ENCODE measurements at regions not wholly inside any gene's neighbourhood (a gene's known extent, or its start where the extent isn't known, plus 50 kb on each side); places are given as distances from the start of the nearest gene placed in this dataset.
A peak's percentile ranks its signal among the peaks of the same experiment; 100 is the strongest.

DNA sequence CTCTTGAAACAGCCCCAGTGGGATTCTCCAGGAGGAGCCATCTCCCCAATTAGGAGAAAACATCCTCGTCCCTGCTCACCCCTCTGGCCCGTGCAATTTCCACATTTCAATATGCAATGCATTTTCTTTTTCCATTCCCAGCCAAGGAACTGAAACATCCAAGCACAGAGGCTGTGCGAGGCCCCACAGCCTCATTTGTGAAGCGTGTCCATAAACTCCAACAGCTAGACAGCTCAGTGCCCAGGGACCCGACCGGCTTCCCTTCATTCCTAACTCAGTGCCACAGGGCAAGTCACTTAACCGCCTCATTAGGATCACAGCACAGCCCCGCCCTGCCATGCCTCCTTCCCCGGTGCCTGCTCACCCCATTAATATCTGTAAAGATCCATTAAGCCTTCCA lies 204.2 kb upstream of the IGF1R start:
- Histone ChIP-seq H3K27me3 (ENCODE audit: insufficient read depth, low read depth) (peaks cover 41% of the 10 kb centered on the region), H3K79me2 (ENCODE audit: low read depth) (no peaks in the 10 kb centered on the region), H2AFZ (no peak overlapping the region), H3K27ac (no peak overlapping the region), H3K36me3 (ENCODE audit: low read depth) (no peaks in the 10 kb centered on the region), H3K4me2 (no peak overlapping the region), H3K4me3 (no peak overlapping the region), H3K9me2 (ENCODE audit: insufficient read depth) (no peaks in the 10 kb centered on the region), H3K9me3 (ENCODE audit: insufficient read depth, low read depth) (no peaks in the 10 kb centered on the region), H3K4me1 (replicated peaks; ENCODE audit: insufficient read depth) (peaks cover 15% of the 10 kb centered on the region), H3F3A (ENCODE audit: insufficient read depth, low read depth) (no peaks in the 10 kb centered on the region), H4K20me1 (ENCODE audit: insufficient read depth) (no peaks in the 10 kb centered on the region; the same call in 1 of the 2 replicates)
- TF ChIP-seq EZH2 (IDR thresholded peaks at IDR 0.05; ENCODE audit: low read depth), result no peak
- TF ChIP-seq, protein P1, sequence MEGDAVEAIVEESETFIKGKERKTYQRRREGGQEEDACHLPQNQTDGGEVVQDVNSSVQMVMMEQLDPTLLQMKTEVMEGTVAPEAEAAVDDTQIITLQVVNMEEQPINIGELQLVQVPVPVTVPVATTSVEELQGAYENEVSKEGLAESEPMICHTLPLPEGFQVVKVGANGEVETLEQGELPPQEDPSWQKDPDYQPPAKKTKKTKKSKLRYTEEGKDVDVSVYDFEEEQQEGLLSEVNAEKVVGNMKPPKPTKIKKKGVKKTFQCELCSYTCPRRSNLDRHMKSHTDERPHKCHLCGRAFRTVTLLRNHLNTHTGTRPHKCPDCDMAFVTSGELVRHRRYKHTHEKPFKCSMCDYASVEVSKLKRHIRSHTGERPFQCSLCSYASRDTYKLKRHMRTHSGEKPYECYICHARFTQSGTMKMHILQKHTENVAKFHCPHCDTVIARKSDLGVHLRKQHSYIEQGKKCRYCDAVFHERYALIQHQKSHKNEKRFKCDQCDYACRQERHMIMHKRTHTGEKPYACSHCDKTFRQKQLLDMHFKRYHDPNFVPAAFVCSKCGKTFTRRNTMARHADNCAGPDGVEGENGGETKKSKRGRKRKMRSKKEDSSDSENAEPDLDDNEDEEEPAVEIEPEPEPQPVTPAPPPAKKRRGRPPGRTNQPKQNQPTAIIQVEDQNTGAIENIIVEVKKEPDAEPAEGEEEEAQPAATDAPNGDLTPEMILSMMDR (conservative IDR thresholded peaks at IDR 0.05), result no peak
- ChIA-PET CTCF (interaction anchor here (0.6 to 0.7 kb wide), 2 partner anchors 207 to 539 kb away, joined by 3 read pairs; no protein-coding TSS in a partner anchor), POLR2A (ENCODE audit: unreplicated experiment) (no interaction called here)
- no TSS peak for BruUV-seq (replicated peaks)
- peak; percentile 45 to 55 for DNase-seq
- intact Hi-C loops (cut with micrococcal nuclease; ENCODE audit: unreplicated experiment), result loop anchor here (5.0 kb wide), 2 partner anchors 458 to 613 kb away; no protein-coding TSS in a partner anchor

DNA sequence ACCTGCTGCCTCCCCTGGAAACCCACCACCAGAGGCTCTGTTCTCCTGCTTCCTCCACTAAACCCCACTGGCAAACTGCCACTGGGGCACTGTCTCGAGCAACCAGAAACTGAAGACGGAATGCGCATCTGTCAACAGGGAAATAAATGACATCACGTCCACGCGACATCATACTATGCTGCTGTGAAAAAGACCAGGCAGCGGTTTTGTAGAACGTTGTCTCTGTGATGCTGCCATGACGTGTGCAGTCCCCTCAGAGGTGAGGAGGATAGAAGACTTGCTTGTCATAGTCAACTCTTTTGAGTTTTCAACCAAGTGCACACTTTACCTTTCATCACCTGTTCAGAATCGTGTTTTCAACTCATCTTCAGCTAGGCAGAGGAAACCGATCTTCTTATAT lies 203.0 kb upstream of the IGF1R start:
- no peak for TF ChIP-seq EZH2 (IDR thresholded peaks at IDR 0.05; ENCODE audit: low read depth)
- TF ChIP-seq, protein P1 (conservative IDR thresholded peaks at IDR 0.05), result no peak
- peaks cover 15% of the 10 kb centered on the region for H3K4me1 ChIP-seq (replicated peaks; ENCODE audit: insufficient read depth)
- intact Hi-C loops (cut with micrococcal nuclease; ENCODE audit: unreplicated experiment), result no loop called here
- BruUV-seq (replicated peaks), result no TSS peak
- H3K9me3 ChIP-seq (ENCODE audit: insufficient read depth, low read depth), result no peaks in the 10 kb centered on the region
- H3K9me2 ChIP-seq (ENCODE audit: insufficient read depth), result no peaks in the 10 kb centered on the region
- H3K79me2 ChIP-seq (ENCODE audit: low read depth), result no peaks in the 10 kb centered on the region
- no peak overlapping the region for H2AFZ ChIP-seq
- H3K36me3 ChIP-seq (ENCODE audit: low read depth), result no peaks in the 10 kb centered on the region
- no peak overlapping the region for H3K27ac ChIP-seq
- H3F3A ChIP-seq (ENCODE audit: insufficient read depth, low read depth), result no peaks in the 10 kb centered on the region
- H3K4me3 ChIP-seq, result no peak overlapping the region
- POLR2A ChIA-PET (ENCODE audit: unreplicated experiment), result no interaction called here
- DNase-seq, result no peak
- H3K27me3 ChIP-seq (ENCODE audit: insufficient read depth, low read depth), result peaks cover 53% of the 10 kb centered on the region
- H3K4me2 ChIP-seq, result no peak overlapping the region
- CTCF ChIA-PET, result no interaction called here
- H4K20me1 ChIP-seq (ENCODE audit: insufficient read depth), result no peaks in the 10 kb centered on the region; the same call in 1 of the 2 replicates

DNA sequence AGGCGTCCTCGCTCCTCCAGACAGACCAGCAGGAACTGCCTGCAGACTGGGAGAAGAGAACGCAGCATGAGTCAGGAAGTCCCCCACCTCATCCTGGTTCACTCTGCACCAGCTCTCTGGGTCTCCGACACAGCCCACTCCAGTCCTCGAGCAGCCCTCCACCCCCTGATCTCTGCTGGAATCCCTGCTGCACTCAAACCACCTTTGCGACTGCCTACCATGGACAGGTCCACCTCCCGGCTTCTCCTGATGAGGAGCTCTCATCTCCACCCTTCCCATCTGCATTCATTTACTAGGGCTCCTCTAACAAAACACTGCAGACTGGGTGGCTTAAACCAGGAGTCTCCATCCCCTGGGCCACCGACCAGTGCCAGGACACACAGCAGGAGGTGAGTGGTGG lies 202.3 kb upstream of the IGF1R start:
- H3K4me1 ChIP-seq (replicated peaks; ENCODE audit: insufficient read depth), result peaks cover 15% of the 10 kb centered on the region
- POLR2A ChIA-PET (ENCODE audit: unreplicated experiment), result interaction anchor here (0.6 kb wide), 1 partner anchor 10 kb away, joined by 4 read pairs; no protein-coding TSS in a partner anchor

More for the DNA sequence above, 202.3 kb upstream of the IGF1R start:
- no peak overlapping the region for H3K4me3 ChIP-seq
- no peaks in the 10 kb centered on the region for H3K36me3 ChIP-seq (ENCODE audit: low read depth)
- no peak overlapping the region for H2AFZ ChIP-seq
- H3K9me3 ChIP-seq (ENCODE audit: insufficient read depth, low read depth), result no peaks in the 10 kb centered on the region
- BruUV-seq (replicated peaks), result no TSS peak
- DNase-seq, result no peak
- no peak overlapping the region for H3K27ac ChIP-seq
- peaks cover 60% of the 10 kb centered on the region for H3K27me3 ChIP-seq (ENCODE audit: insufficient read depth, low read depth)
- TF ChIP-seq, protein P1 (conservative IDR thresholded peaks at IDR 0.05), result no peak
- no peak for TF ChIP-seq EZH2 (IDR thresholded peaks at IDR 0.05; ENCODE audit: low read depth)
- H3K79me2 ChIP-seq (ENCODE audit: low read depth), result no peaks in the 10 kb centered on the region
- CTCF ChIA-PET, result no interaction called here
- H3K4me2 ChIP-seq, result no peak overlapping the region
- H3F3A ChIP-seq (ENCODE audit: insufficient read depth, low read depth), result no peaks in the 10 kb centered on the region
- no peaks in the 10 kb centered on the region for H3K9me2 ChIP-seq (ENCODE audit: insufficient read depth)
- intact Hi-C loops (cut with micrococcal nuclease; ENCODE audit: unreplicated experiment), result no loop called here
- no peaks in the 10 kb centered on the region; the same call in 1 of the 2 replicates for H4K20me1 ChIP-seq (ENCODE audit: insufficient read depth)
